Activated gamma-delta T cell treated with Interleukin-2 at 50 U/mL for 16 hours (primary cell): ENCODE measurements at regions not wholly inside any gene's neighbourhood (a gene's known extent, or its start where the extent isn't known, plus 50 kb on each side); places are given as distances from the start of the nearest gene placed in this dataset.

ENCODE experiments used
- DNase-seq: peaks from one replicate; pipeline ENCODE4 v3.0.0-alpha.2; 2020

GRCh38 chr1:55635856-55636255 is 420.7 kb upstream of the USP24 start:
- DNase-seq, result no peak

GRCh38 chr1:55634516-55634915 is 419.4 kb upstream of the USP24 start:
- no peak for DNase-seq

GRCh38 chr1:55632906-55633305 is 417.7 kb upstream of the USP24 start:
- no peak for DNase-seq

GRCh38 chr1:55632058-55632457 is 416.9 kb upstream of the USP24 start:
- no peak for DNase-seq

- no peak for DNase-seq
Measured at GRCh38 chr1:55631509-55631908, 416.3 kb upstream of the USP24 start.

- no peak for DNase-seq
Measured at GRCh38 chr1:55626326-55626725, 411.2 kb upstream of the USP24 start.

GRCh38 chr1:55624766-55625165 is 409.6 kb upstream of the USP24 start:
- DNase-seq, result no peak

- DNase-seq, result no peak
Measured at GRCh38 chr1:55623311-55623710, 408.1 kb upstream of the USP24 start.

GRCh38 chr1:55622074-55622473 is 406.9 kb upstream of the USP24 start:
- DNase-seq, result no peak

GRCh38 chr1:55618199-55618598 is 403.0 kb upstream of the USP24 start:
- no peak for DNase-seq

GRCh38 chr1:55617288-55617982 is 402.3 kb upstream of the USP24 start:
- no peak for DNase-seq

- DNase-seq, result no peak
Measured at GRCh38 chr1:55612988-55613387, 397.8 kb upstream of the USP24 start.

- no peak for DNase-seq
Measured at GRCh38 chr1:55611123-55611522, 396.0 kb upstream of the USP24 start.

GRCh38 chr1:55610203-55610602 is 395.0 kb upstream of the USP24 start:
- DNase-seq, result no peak

- no peak for DNase-seq
Measured at GRCh38 chr1:55609630-55610029, 394.5 kb upstream of the USP24 start.

GRCh38 chr1:55605155-55605554 is 390.0 kb upstream of the USP24 start:
- DNase-seq, result no peak

GRCh38 chr1:55604749-55605148 is 389.6 kb upstream of the USP24 start:
- DNase-seq, result no peak

- no peak for DNase-seq
Measured at GRCh38 chr1:55604179-55604578, 389.0 kb upstream of the USP24 start.

- DNase-seq, result no peak
Measured at GRCh38 chr1:55600242-55600641, 385.1 kb upstream of the USP24 start.

GRCh38 chr1:55597910-55598309 is 382.7 kb upstream of the USP24 start:
- no peak for DNase-seq

- no peak for DNase-seq
Measured at GRCh38 chr1:55594701-55595100, 379.5 kb upstream of the USP24 start.

- DNase-seq, result no peak
Measured at GRCh38 chr1:55593298-55593697, 378.1 kb upstream of the USP24 start.

GRCh38 chr1:55592122-55592521 is 377.0 kb upstream of the USP24 start:
- no peak for DNase-seq

- no peak for DNase-seq
Measured at GRCh38 chr1:55589671-55590297, 374.6 kb upstream of the USP24 start.

- DNase-seq, result no peak
Measured at GRCh38 chr1:55588309-55588708, 373.1 kb upstream of the USP24 start.
